CD14-positive monocyte (primary cell): ENCODE measurements at regions not wholly inside any gene's neighbourhood (a gene's known extent, or its start where the extent isn't known, plus 50 kb on each side); places are given as distances from the start of the nearest gene placed in this dataset.
"Not testable (repeated sequence)": the region's sequence is repeated elsewhere in the genome, so short reads cannot be mapped to it uniquely, and the experiment has no call there.

Experiments used
- DNase-seq, 3 donors: peaks; one replicate each; pipeline ENCODE4 v3.0.0-alpha.2; 2011 to 2022
- H2AFZ ChIP-seq: 2 replicates; pipeline ENCODE4 v1.6.0; 2012; ENCODE audit warnings: mild to moderate bottlenecking, low read depth, low read length, inconsistent platforms; ENCODE audit not compliant: insufficient read depth, poor library complexity, severe bottlenecking
- H3K27ac ChIP-seq, 2 donors: 1 replicate in 1 of 2; 2 replicates in 1 of 2; pipeline ENCODE4 v1.5.1; 2012 to 2013; ENCODE audit warnings: low read length in 2 of 2, control low read depth in 1 of 2, inconsistent platforms in 1 of 2, low read depth in 1 of 2, mild to moderate bottlenecking in 1 of 2
- H3K27me3 ChIP-seq, 2 donors: one replicate each; pipeline versions ENCODE4 v1.6.0 to v1.6.1; 2011 to 2013; ENCODE audit warnings: low read length in 2 of 2; ENCODE audit not compliant: control insufficient read depth in 2 of 2, insufficient read depth in 2 of 2
- H3K36me3 ChIP-seq, 2 donors: replicated peaks in 1 of 2; 1 replicate in 1 of 2; 2 replicates in 1 of 2; pipeline versions ENCODE4 v1.5.1 to v1.6.1; 2012 to 2013; ENCODE audit warnings: low read length in 2 of 2, control low read depth in 1 of 2, inconsistent platforms in 1 of 2, mild to moderate bottlenecking in 1 of 2; ENCODE audit not compliant: insufficient read depth in 2 of 2, control insufficient read depth in 1 of 2
- H3K4me1 ChIP-seq, 2 donors: 1 replicate in 1 of 2; 2 replicates in 1 of 2; pipeline versions ENCODE4 v1.5.1 to v1.6.1; 2012 to 2013; ENCODE audit warnings: low read length in 2 of 2, control low read depth in 1 of 2, inconsistent platforms in 1 of 2, mild to moderate bottlenecking in 1 of 2, moderate library complexity in 1 of 2; ENCODE audit not compliant: insufficient read depth in 2 of 2, control insufficient read depth in 1 of 2
- H3K4me2 ChIP-seq: replicated peaks from 2 replicates; pipeline ENCODE3; 2012; ENCODE audit warnings: low read length, moderate library complexity, mild to moderate bottlenecking; ENCODE audit not compliant: poor library complexity, severe bottlenecking; ENCODE audit errors: extremely low read depth
- H3K4me3 ChIP-seq, 3 experiments: fragments of 200-600 bp in 1 of 3; sonication (generic) in 1 of 3; replicated peaks in 1 of 3; 1 replicate in 2 of 3; 2 replicates in 1 of 3; pipeline ENCODE4 v1.5.1; 2011 to 2013; ENCODE audit warnings: low read length in 3 of 3, mild to moderate bottlenecking in 3 of 3, control low read depth in 2 of 3, low read depth in 2 of 3, inconsistent platforms in 1 of 3, moderate library complexity in 1 of 3
- H3K79me2 ChIP-seq: 2 replicates; pipeline ENCODE4 v1.6.0; 2012; ENCODE audit warnings: mild to moderate bottlenecking, control low read depth, inconsistent platforms, low read length, moderate library complexity; ENCODE audit not compliant: insufficient read depth
- H3K9ac ChIP-seq: 2 replicates; pipeline ENCODE4 v1.6.0; 2017; ENCODE audit warnings: low read length, mild to moderate bottlenecking; ENCODE audit not compliant: insufficient read depth, poor library complexity, severe bottlenecking
- H3K9me3 ChIP-seq, 2 donors: replicated peaks in 1 of 2; 1 replicate in 1 of 2; 2 replicates in 1 of 2; pipeline versions ENCODE4 v1.5.1 to v1.6.1; 2012 to 2013; ENCODE audit warnings: low read length in 2 of 2, control low read depth in 1 of 2; ENCODE audit not compliant: control insufficient read depth in 1 of 2, insufficient read depth in 1 of 2
- H4K20me1 ChIP-seq: 2 replicates; pipeline ENCODE4 v1.6.0; 2012; ENCODE audit warnings: mild to moderate bottlenecking, low read length, control low read depth, moderate library complexity; ENCODE audit not compliant: insufficient read depth
- H3K27ac Mint-ChIP-seq, 7 donors: one replicate each; pipeline ENCODE4 v1.8.0; 2020; ENCODE audit warnings: mild to moderate bottlenecking in 7 of 7, mixed read lengths in 7 of 7, moderate library complexity in 6 of 7, inconsistent platforms in 2 of 7
- H3K27me3 Mint-ChIP-seq, 3 donors: one replicate each; pipeline ENCODE4 v1.8.0; 2021 to 2022; ENCODE audit warnings: low read depth in 3 of 3, mild to moderate bottlenecking in 3 of 3, mixed read lengths in 3 of 3, moderate library complexity in 3 of 3, inconsistent platforms in 1 of 3
- H3K36me3 Mint-ChIP-seq, 2 donors: one replicate each; pipeline ENCODE4 v1.8.0; 2020; ENCODE audit warnings: mixed read lengths in 2 of 2, inconsistent platforms in 1 of 2, mild to moderate bottlenecking in 1 of 2
- H3K4me1 Mint-ChIP-seq: one replicate; pipeline ENCODE4 v1.8.0; 2020; ENCODE audit warnings: mild to moderate bottlenecking, mixed read lengths
- H3K4me3 Mint-ChIP-seq, 2 donors: one replicate each; pipeline ENCODE4 v1.8.0; 2020; ENCODE audit warnings: mild to moderate bottlenecking in 2 of 2, mixed read lengths in 2 of 2, moderate library complexity in 1 of 2
- H3K9me3 Mint-ChIP-seq, 7 donors: one replicate each; pipeline ENCODE4 v1.8.0; 2020 to 2022; ENCODE audit warnings: mixed read lengths in 7 of 7, mild to moderate bottlenecking in 6 of 7, moderate library complexity in 6 of 7, inconsistent platforms in 2 of 7
- WGBS: methylation state at CpG from one replicate; pipeline ENCODE4 v1.1.5; 2013; ENCODE audit warnings: missing lambda C conversion rate; ENCODE audit not compliant: insufficient coverage; 5-methylcytosine and 5-hydroxymethylcytosine counted together
- intact Hi-C, 2 donors: fragments of 100-400 bp; cut with micrococcal nuclease; formaldehyde crosslinking; loops; one replicate each; pipeline versions ENCODE4 v1.15.0 to v1.15.1; 2023
- TF ChIP-seq, protein P1 (sequence below): fragments of 200-600 bp; IDR thresholded peaks from one replicate; pipeline ENCODE4 v1.8.0; 2022; ENCODE audit warnings: antibody characterized with exemption, mild to moderate bottlenecking

DNA sequence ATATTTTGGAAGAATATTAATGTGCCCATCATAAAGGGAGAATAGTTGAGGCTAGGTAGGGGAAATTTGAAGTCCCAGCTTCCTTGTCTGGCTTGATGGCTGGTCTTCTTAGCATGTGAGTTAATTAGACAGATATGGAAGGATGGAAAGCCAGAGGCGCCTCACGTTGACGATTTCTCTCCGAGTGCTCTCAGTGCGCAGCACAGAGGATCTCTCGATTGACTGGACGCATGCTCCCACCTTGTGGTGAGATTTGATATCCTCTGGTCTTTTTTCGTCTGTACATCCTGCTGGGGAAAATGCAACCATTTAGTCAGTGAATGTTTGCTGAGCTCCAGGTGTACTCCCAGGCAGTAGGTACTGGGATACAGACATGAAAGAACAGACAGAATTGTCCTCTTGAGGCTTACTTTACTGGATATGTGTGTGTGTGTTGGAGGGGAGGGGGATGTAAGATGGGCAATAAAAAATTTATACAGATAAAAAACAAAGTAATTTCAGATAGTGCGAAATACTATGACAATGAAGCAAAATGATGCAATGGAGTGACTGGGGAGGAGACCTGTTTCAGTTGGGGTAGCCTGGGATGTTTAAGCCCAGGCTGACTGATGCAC is 66.9 kb upstream of the ZNG1B start:
- TF ChIP-seq, protein P1, sequence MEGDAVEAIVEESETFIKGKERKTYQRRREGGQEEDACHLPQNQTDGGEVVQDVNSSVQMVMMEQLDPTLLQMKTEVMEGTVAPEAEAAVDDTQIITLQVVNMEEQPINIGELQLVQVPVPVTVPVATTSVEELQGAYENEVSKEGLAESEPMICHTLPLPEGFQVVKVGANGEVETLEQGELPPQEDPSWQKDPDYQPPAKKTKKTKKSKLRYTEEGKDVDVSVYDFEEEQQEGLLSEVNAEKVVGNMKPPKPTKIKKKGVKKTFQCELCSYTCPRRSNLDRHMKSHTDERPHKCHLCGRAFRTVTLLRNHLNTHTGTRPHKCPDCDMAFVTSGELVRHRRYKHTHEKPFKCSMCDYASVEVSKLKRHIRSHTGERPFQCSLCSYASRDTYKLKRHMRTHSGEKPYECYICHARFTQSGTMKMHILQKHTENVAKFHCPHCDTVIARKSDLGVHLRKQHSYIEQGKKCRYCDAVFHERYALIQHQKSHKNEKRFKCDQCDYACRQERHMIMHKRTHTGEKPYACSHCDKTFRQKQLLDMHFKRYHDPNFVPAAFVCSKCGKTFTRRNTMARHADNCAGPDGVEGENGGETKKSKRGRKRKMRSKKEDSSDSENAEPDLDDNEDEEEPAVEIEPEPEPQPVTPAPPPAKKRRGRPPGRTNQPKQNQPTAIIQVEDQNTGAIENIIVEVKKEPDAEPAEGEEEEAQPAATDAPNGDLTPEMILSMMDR: peak; percentile 74
- H3K9me3 Mint-ChIP-seq: peaks cover 0 to 8% (median 5%) of the 10 kb centered on the region in 7 donors
- Histone ChIP-seq H3K9me3 (no peaks in the 10 kb centered on the region), H3K4me3 (no peak overlapping the region), H2AFZ (no peak overlapping the region), H3K79me2 (no peaks in the 10 kb centered on the region), H3K4me1 (peaks cover 46 to 47% of the 10 kb centered on the region in 2 donors), H3K4me2 (no peak overlapping the region), H3K9ac (no peak overlapping the region), H3K36me3 (no peaks in the 10 kb centered on the region), H3K27ac (no peak overlapping the region), H3K27me3 (no peaks in the 10 kb centered on the region), H4K20me1 (no peaks in the 10 kb centered on the region)
- 14% methylated on average over 8 of the region's 9 CpGs for WGBS
- H3K27ac Mint-ChIP-seq: peak overlapping the region in 3 of 7 donors; percentile 68 to 77 (median 71)
- H3K4me3 Mint-ChIP-seq: no peak overlapping the region
- H3K27me3 Mint-ChIP-seq: peaks cover 0 to 4% (median 0%) of the 10 kb centered on the region in 3 donors
- H3K36me3 Mint-ChIP-seq: peaks cover 3 to 4% of the 10 kb centered on the region in 2 donors
- peak; percentile 52 to 76 (median 74) for DNase-seq
- peaks cover 57% of the 10 kb centered on the region for H3K4me1 Mint-ChIP-seq
- intact Hi-C loops: loop anchor here (2.0 to 10.0 kb wide), 4 partner anchors 122 to 286 kb away; no protein-coding TSS in a partner anchor

DNA sequence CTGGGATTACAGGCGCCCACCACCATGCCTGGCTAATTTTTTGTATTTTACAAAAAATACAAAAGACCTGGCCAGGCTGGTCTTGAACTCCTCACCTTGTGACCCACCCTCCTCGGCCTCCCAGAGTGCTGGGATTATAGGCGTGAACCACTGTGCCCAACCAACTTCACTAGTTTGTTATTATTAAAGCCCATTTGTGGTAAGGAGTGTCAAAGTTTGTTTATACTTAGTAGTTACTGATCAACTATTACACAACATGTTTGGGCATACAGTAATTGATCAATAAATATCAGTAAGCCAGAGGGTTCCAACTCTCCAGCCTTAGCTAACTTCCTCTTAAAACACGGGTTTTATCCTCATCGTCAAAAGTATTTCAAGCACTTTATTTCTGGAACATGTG is 67.5 kb upstream of the ZNG1B start:
- no peak for DNase-seq
- 89% methylated on average over 1 of the region's 5 CpGs for WGBS
- Mint-ChIP-seq H3K27ac (no peak overlapping the region), H3K36me3 (peaks cover 3 to 4% of the 10 kb centered on the region in 2 donors), H3K4me1 (peaks cover 56% of the 10 kb centered on the region), H3K27me3 (peaks cover 0 to 4% (median 0%) of the 10 kb centered on the region in 3 donors), H3K9me3 (peaks cover 0 to 8% (median 5%) of the 10 kb centered on the region in 7 donors), H3K4me3 (no peak overlapping the region)
- Histone ChIP-seq H3K4me1 (peaks cover 43 to 45% of the 10 kb centered on the region in 2 donors), H3K27ac (no peak overlapping the region), H3K9me3 (no peaks in the 10 kb centered on the region), H3K79me2 (no peaks in the 10 kb centered on the region), H4K20me1 (no peaks in the 10 kb centered on the region), H3K4me2 (no peak overlapping the region), H3K4me3 (no peak overlapping the region), H3K27me3 (no peaks in the 10 kb centered on the region), H3K36me3 (no peaks in the 10 kb centered on the region), H2AFZ (no peak overlapping the region), H3K9ac (no peak overlapping the region)
- TF ChIP-seq, protein P1: no peak
- intact Hi-C loops: loop anchor here (2.0 to 10.0 kb wide), 4 partner anchors 121 to 285 kb away; no protein-coding TSS in a partner anchor

DNA sequence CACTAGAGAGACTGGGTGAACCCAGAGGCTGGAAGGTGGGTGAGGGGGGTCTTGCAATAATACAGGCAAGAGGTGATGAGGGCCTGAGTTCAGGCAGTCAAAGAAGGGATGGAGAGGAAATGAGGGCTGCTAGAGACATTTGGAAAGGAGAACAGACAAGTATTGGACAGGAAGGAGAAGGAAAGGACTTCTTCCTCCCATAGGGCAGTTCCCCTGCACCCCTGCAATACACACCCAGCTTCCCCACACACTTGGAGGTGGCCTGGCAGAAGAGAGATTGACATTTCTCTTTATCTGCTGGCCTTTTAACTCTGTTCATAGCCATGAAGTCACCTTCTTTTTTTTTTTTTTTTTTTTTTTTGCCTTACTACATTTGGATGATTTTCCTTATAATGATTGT is 68.9 kb upstream of the ZNG1B start:
- H3K9ac ChIP-seq, H3K4me2 ChIP-seq, H4K20me1 ChIP-seq, H3K27me3 Mint-ChIP-seq, H2AFZ ChIP-seq, H3K36me3 ChIP-seq, H3K9me3 Mint-ChIP-seq, H3K9me3 ChIP-seq, H3K79me2 ChIP-seq, H3K4me3 ChIP-seq, H3K36me3 Mint-ChIP-seq, H3K27ac ChIP-seq, H3K27me3 ChIP-seq: not testable (repeated sequence)
- H3K4me1 ChIP-seq: peaks cover 28 to 32% of the 10 kb centered on the region in 2 donors
- intact Hi-C loops: loop anchor here in 1 of 2 donors (5.0 kb wide), 1 partner anchor 116 kb away; no protein-coding TSS in a partner anchor
- DNase-seq: peak in 2 of 3 donors; percentile 35 to 36
- Mint-ChIP-seq H3K4me1 (peaks cover 42% of the 10 kb centered on the region), H3K27ac (peak overlapping the region in 5 of 7 donors; percentile 28 to 83 (median 60)), H3K4me3 (peak overlapping the region in 1 of 2 donors; percentile 43)
